ENCODE measurements at regions not wholly inside any gene's neighbourhood (a gene's known extent, or its start where the extent isn't known, plus 50 kb on each side); places are given as distances from the start of the nearest gene placed in this dataset.

- TF ChIP-seq POLR2A (IDR thresholded peaks at IDR 0.05; ENCODE audit: low read length) (no peak), GATA1 (IDR thresholded peaks at IDR 0.05; ENCODE audit: low read depth, low read length) (no peak)
Observed at GRCh38 chr7:9148687-9149086, 715.3 kb downstream of the NXPH1 start.

All from erythroblast (primary cell).